ENCODE measurements at regions not wholly inside any gene's neighbourhood (a gene's known extent, or its start where the extent isn't known, plus 50 kb on each side); places are given as distances from the start of the nearest gene placed in this dataset.

- TF ChIP-seq RAD21 (IDR thresholded peaks at IDR 0.05 in 1 of 2, conservative IDR thresholded peaks at IDR 0.05 in 1 of 2; ENCODE audit: low read depth in 2 of 2, low read length in 2 of 2) (no peak), RFX5 (IDR thresholded peaks at IDR 0.05; ENCODE audit: borderline replicate concordance, low read depth, low read length) (no peak), KDM1A (IDR thresholded peaks at IDR 0.05; ENCODE audit: borderline replicate concordance, low read length) (no peak)
Observed at GRCh38 chr4:169921732-169922131, 104.5 kb downstream of the MFAP3L start (continued).

Measured in H1 (cell line).